Hepatocyte (in vitro differentiated cells): ENCODE measurements at regions not wholly inside any gene's neighbourhood (a gene's known extent, or its start where the extent isn't known, plus 50 kb on each side); places are given as distances from the start of the nearest gene placed in this dataset.

Experiments
- DNase-seq: peaks from one replicate; pipeline ENCODE4 v3.0.0-alpha.2; 2016; ENCODE audit warnings: low spot score
- H2AFZ ChIP-seq: fragments of 200-600 bp; sonication (generic); 2 replicates; pipeline ENCODE4 v1.6.0; 2016; ENCODE audit warnings: antibody characterized with exemption, mild to moderate bottlenecking
- H3K27ac ChIP-seq: fragments of 200-600 bp; sonication (generic); 2 replicates; pipeline ENCODE4 v1.5.1; 2016; ENCODE audit warnings: mild to moderate bottlenecking
- H3K27me3 ChIP-seq: fragments of 200-600 bp; sonication (generic); 2 replicates; pipeline ENCODE4 v1.6.1; 2016
- H3K36me3 ChIP-seq: fragments of 200-600 bp; sonication (generic); replicated peaks from 2 replicates; pipeline ENCODE4 v1.5.1; 2016; ENCODE audit warnings: low read depth; ENCODE audit not compliant: insufficient read depth
- H3K4me1 ChIP-seq: fragments of 200-600 bp; sonication (generic); 2 replicates; pipeline ENCODE4 v1.5.1; 2016; ENCODE audit warnings: mild to moderate bottlenecking, moderate library complexity; ENCODE audit not compliant: insufficient read depth
- H3K4me2 ChIP-seq: fragments of 200-600 bp; sonication (generic); 2 replicates; pipeline ENCODE4 v1.6.0; 2016
- H3K4me3 ChIP-seq: fragments of 200-600 bp; sonication (generic); 2 replicates; pipeline ENCODE4 v1.5.1; 2016; ENCODE audit warnings: mild to moderate bottlenecking
- H3K79me2 ChIP-seq: fragments of 200-600 bp; sonication (generic); 2 replicates; pipeline ENCODE4 v1.6.0; 2017; ENCODE audit warnings: mild to moderate bottlenecking
- H3K9me2 ChIP-seq: fragments of 200-600 bp; sonication (generic); replicated peaks from 2 replicates; pipeline ENCODE4 v1.6.0; 2017; ENCODE audit warnings: mild to moderate bottlenecking; ENCODE audit not compliant: insufficient read depth
- H3K9me3 ChIP-seq: fragments of 200-600 bp; sonication (generic); 2 replicates; pipeline ENCODE4 v1.5.1; 2016; ENCODE audit warnings: low read depth, mild to moderate bottlenecking
- H4K20me1 ChIP-seq: fragments of 200-600 bp; sonication (generic); 2 replicates; pipeline ENCODE4 v1.6.0; 2016; ENCODE audit warnings: mild to moderate bottlenecking; ENCODE audit not compliant: insufficient read depth, poor library complexity, severe bottlenecking
- CTCF ChIP-seq: fragments of 200-600 bp; sonication (generic); IDR thresholded peaks from 2 replicates; pipeline ENCODE4 v1.5.1; 2016; ENCODE audit warnings: antibody characterized with exemption, mild to moderate bottlenecking; ENCODE audit not compliant: poor library complexity
- EZH2 ChIP-seq: fragments of 200-600 bp; sonication (generic); IDR thresholded peaks from 2 replicates; pipeline ENCODE4 v1.6.1; 2016; ENCODE audit warnings: antibody characterized with exemption, mild to moderate bottlenecking, borderline replicate concordance
- EZH2phosphoT487 ChIP-seq: fragments of 200-600 bp; sonication (generic); IDR thresholded peaks from one replicate; pipeline ENCODE4 v1.6.1; 2018; ENCODE audit warnings: antibody characterized with exemption, mild to moderate bottlenecking, low read depth, moderate library complexity; ENCODE audit not compliant: unreplicated experiment, severe bottlenecking
- WGBS: methylation state at CpG from one replicate; pipeline ENCODE4 v1.1.6; 2016; ENCODE audit warnings: low lambda C conversion rate; ENCODE audit errors: missing lambda C conversion rate; 5-methylcytosine and 5-hydroxymethylcytosine counted together

DNA sequence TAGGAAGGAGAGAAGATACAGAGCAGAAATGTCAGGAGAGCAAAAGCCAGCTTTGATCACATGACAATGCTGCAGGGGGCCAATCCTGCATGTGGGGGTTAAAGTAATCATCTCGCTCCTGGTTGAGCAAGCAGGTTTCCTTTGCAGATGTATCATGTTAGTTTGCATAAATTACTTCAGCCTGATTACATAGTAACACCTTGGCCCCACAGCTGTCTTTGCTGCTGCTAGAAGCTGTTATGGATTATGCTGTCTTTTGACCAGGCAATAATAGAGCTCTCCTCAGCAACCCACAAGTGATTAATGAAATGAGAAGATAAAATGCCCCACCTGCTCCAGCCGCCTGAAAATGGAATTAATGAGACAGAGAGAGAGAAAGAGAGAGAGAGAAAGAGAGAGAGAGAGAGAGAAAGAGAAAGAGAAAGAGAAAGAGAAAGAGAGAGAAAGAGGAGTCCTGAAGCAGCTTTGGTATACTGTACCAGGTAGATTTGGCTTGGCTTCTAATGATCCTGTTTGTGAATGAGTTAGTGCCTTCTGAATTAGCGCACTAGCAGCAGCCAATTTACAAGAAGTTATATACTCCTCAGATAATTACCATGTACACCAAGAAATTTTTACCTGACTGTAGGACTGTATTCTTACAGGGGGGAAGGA lies 174.3 kb upstream of the RORB start:
- Histone ChIP-seq H3K36me3 (no peaks in the 10 kb centered on the region), H3K27me3 (no peaks in the 10 kb centered on the region), H2AFZ (no peak overlapping the region), H3K4me3 (no peak overlapping the region), H3K9me2 (no peaks in the 10 kb centered on the region), H3K79me2 (no peaks in the 10 kb centered on the region), H3K4me2 (no peak overlapping the region), H3K27ac (no peak overlapping the region), H4K20me1 (no peaks in the 10 kb centered on the region), H3K9me3 (no peaks in the 10 kb centered on the region), H3K4me1 (no peaks in the 10 kb centered on the region)
- no peak for DNase-seq
- no peak for TF ChIP-seq EZH2phosphoT487
- TF ChIP-seq CTCF: no peak
- WGBS: 59% methylated on average over 3 of the region's 3 CpGs

DNA sequence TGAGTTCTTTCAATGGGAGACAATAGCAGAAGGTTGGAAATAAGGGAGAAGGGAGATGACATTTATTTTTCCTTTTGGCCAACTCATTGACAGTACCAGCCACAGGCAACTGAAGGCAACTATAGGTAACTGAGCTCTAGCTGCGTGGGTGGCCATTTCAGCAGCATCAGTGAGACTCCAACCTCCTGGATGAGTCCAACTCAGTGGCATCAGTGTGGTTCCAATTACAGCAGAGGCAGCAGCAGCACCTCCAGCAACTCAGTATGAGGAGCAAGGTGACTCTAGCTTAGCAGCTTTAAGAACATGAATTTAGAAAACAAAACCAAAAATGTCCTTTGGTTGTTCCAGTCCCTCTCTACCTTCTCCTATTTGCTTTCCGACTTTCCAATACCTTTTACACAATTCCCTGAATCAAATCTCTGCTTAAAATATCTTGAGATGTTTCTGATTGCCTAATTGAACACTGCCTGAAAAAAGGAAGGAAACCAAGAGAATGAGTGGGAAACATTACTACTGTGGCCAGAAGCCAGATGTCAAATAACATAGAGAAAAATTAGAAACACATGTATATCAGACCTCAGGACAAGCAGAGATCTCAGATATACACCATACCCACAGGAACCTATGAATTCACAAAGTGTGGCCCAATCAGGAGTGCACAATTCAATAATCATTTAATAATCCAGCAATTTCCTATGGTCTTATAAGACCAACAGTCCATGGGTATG lies 166.5 kb upstream of the RORB start:
- TF ChIP-seq CTCF (no peak), EZH2 (no peak), EZH2phosphoT487 (no peak)
- no peaks in the 10 kb centered on the region for H3K4me1 ChIP-seq
- WGBS: 77% methylated on average over 2 of the region's 2 CpGs

DNA sequence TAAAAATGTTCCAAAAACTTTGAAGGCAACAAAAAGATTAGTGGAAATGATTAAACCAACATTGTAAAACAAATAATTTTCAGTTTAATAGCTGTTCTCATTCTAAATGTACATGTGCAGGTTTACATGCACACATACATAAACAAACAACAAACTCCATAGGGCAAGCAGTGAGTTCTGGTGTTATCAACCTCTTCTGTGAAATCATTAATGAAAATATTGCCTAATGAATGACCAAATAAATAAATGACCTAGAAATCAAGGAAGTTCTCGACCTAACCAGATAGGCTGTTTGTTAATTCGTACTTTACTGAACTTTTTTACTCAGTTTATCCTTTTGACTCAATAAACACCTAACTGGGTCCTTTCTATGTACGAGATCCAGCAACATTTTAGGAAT lies 165.5 kb upstream of the RORB start:
- Histone ChIP-seq H3K27ac (no peak overlapping the region), H3K27me3 (no peaks in the 10 kb centered on the region), H2AFZ (no peak overlapping the region), H3K9me2 (no peaks in the 10 kb centered on the region), H3K4me1 (no peaks in the 10 kb centered on the region), H3K79me2 (no peaks in the 10 kb centered on the region), H4K20me1 (no peaks in the 10 kb centered on the region), H3K9me3 (no peaks in the 10 kb centered on the region), H3K36me3 (no peaks in the 10 kb centered on the region), H3K4me3 (no peak overlapping the region), H3K4me2 (no peak overlapping the region)
- no peak for DNase-seq
- 87% methylated on average over 3 of the region's 3 CpGs for WGBS
- no peak for TF ChIP-seq EZH2
- no peak for TF ChIP-seq EZH2phosphoT487
- TF ChIP-seq CTCF: no peak

More for the DNA sequence above, 166.5 kb upstream of the RORB start:
- H3K4me3 ChIP-seq: no peak overlapping the region
- H3K79me2 ChIP-seq: no peaks in the 10 kb centered on the region
- DNase-seq: no peak
- H3K9me3 ChIP-seq: no peaks in the 10 kb centered on the region
- no peaks in the 10 kb centered on the region for H3K27me3 ChIP-seq
- no peaks in the 10 kb centered on the region for H3K9me2 ChIP-seq
- H4K20me1 ChIP-seq: no peaks in the 10 kb centered on the region
- H3K36me3 ChIP-seq: no peaks in the 10 kb centered on the region
- no peak overlapping the region for H3K4me2 ChIP-seq
- H3K27ac ChIP-seq: no peak overlapping the region
- H2AFZ ChIP-seq: no peak overlapping the region
